ENCODE measurements at regions not wholly inside any gene's neighbourhood (a gene's known extent, or its start where the extent isn't known, plus 50 kb on each side); places are given as distances from the start of the nearest gene placed in this dataset.

DNA sequence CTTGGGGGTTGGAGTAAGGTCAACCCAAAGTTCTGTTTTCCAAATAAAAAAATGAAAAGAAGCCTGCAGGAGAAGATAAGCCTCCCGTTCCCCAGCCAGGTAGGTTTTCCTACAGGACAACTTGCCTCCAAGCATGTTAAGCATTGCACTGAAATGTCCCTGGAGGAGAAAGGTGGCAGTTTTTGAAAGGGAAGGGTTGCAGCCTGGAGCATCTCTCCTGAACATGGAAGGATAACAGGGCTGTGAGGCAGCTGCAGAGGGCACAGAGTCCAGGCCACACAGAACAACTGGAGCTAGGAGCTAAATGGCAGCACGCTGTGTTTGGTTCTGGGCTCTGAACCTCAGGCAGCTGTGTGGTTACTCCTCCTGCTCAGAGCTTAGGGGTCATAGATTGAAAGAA is 452.9 kb downstream of the TCERG1L start:
- no peak for TF ChIP-seq CTCF (IDR thresholded peaks at IDR 0.05; ENCODE audit: insufficient read depth, low read length)
- TF ChIP-seq SPI1 (IDR thresholded peaks at IDR 0.05; ENCODE audit: borderline replicate concordance, low read depth), result no peak
- TF ChIP-seq GABPA (IDR thresholded peaks at IDR 0.05; ENCODE audit: low read depth), result no peak
- TF ChIP-seq, protein P1, sequence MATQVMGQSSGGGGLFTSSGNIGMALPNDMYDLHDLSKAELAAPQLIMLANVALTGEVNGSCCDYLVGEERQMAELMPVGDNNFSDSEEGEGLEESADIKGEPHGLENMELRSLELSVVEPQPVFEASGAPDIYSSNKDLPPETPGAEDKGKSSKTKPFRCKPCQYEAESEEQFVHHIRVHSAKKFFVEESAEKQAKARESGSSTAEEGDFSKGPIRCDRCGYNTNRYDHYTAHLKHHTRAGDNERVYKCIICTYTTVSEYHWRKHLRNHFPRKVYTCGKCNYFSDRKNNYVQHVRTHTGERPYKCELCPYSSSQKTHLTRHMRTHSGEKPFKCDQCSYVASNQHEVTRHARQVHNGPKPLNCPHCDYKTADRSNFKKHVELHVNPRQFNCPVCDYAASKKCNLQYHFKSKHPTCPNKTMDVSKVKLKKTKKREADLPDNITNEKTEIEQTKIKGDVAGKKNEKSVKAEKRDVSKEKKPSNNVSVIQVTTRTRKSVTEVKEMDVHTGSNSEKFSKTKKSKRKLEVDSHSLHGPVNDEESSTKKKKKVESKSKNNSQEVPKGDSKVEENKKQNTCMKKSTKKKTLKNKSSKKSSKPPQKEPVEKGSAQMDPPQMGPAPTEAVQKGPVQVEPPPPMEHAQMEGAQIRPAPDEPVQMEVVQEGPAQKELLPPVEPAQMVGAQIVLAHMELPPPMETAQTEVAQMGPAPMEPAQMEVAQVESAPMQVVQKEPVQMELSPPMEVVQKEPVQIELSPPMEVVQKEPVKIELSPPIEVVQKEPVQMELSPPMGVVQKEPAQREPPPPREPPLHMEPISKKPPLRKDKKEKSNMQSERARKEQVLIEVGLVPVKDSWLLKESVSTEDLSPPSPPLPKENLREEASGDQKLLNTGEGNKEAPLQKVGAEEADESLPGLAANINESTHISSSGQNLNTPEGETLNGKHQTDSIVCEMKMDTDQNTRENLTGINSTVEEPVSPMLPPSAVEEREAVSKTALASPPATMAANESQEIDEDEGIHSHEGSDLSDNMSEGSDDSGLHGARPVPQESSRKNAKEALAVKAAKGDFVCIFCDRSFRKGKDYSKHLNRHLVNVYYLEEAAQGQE (IDR thresholded peaks at IDR 0.05; ENCODE audit: insufficient replicate concordance, low read depth), result no peak
- no peak for TF ChIP-seq POLR2AphosphoS5 (IDR thresholded peaks at IDR 0.05; ENCODE audit: low read depth)
- Histone ChIP-seq H3K4me3 (replicated peaks; ENCODE audit: insufficient read depth, low read length) (no peak overlapping the region), H3K27ac (replicated peaks) (no peak overlapping the region), H3K27me3 (ENCODE audit: insufficient read depth, poor library complexity, severe bottlenecking) (no peaks in the 10 kb centered on the region)
- DNase-seq (ENCODE audit: low read depth in 1 of 2, low spot score in 1 of 2), result no peak

DNA sequence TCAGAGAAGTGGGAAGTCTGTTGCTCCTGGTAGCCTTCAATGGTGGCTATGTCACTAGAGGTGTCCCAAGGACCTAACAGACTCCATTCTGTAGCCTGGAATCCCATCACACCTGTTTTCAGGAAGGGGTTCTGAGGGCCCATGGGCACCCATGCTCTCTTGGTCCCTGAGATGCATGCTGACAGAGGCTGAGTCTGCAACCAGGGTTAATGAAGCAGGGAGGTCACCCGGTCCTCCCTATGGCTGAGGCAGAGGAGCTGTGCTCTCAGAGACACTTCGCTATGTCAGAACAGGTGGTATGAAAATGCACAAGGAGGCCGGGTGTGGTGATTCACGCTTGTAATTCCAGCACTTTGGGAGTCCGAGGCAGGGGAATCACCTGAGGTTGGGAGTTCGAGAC is 452.1 kb downstream of the TCERG1L start:
- Histone ChIP-seq H3K27ac (replicated peaks) (no peak overlapping the region), H3K4me3 (replicated peaks; ENCODE audit: insufficient read depth, low read length) (no peak overlapping the region), H3K27me3 (ENCODE audit: insufficient read depth, poor library complexity, severe bottlenecking) (no peaks in the 10 kb centered on the region)
- DNase-seq (ENCODE audit: low read depth in 1 of 2, low spot score in 1 of 2), result no peak
- TF ChIP-seq GABPA (IDR thresholded peaks at IDR 0.05; ENCODE audit: low read depth), result no peak
- no peak for TF ChIP-seq POLR2AphosphoS5 (IDR thresholded peaks at IDR 0.05; ENCODE audit: low read depth)
- TF ChIP-seq SPI1 (IDR thresholded peaks at IDR 0.05; ENCODE audit: borderline replicate concordance, low read depth), result no peak
- TF ChIP-seq, protein P1 (IDR thresholded peaks at IDR 0.05; ENCODE audit: insufficient replicate concordance, low read depth), result no peak
- TF ChIP-seq CTCF (IDR thresholded peaks at IDR 0.05; ENCODE audit: insufficient read depth, low read length), result no peak

DNA sequence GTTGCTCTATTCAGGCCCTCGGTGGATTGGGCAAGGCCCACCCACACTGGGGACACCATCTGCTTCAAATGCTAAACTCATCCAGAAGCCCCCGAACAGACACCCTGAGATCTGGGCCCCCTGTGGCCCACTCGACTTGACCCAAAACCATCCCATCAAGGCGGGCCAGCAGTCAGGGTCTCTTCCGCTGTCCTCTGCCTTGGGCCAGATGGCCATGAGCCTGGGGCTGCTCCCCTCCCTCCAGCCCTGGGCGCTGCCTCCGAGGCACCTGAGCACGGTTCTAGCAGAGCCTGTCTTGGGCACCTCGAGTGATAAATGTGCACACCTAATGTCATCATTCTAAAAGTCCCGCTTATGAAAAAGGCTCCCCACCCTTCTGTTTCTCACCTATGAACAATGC is 449.4 kb downstream of the TCERG1L start:
- no peaks in the 10 kb centered on the region for H3K27me3 ChIP-seq (ENCODE audit: insufficient read depth, poor library complexity, severe bottlenecking)
- no peak for DNase-seq (ENCODE audit: low read depth in 1 of 2, low spot score in 1 of 2)
- no peak overlapping the region for H3K27ac ChIP-seq (replicated peaks)
- H3K4me3 ChIP-seq (replicated peaks; ENCODE audit: insufficient read depth, low read length), result no peak overlapping the region
- TF ChIP-seq SPI1 (IDR thresholded peaks at IDR 0.05; ENCODE audit: borderline replicate concordance, low read depth), result no peak
- TF ChIP-seq, protein P1 (IDR thresholded peaks at IDR 0.05; ENCODE audit: insufficient replicate concordance, low read depth), result no peak

GRCh38 chr10:130862626-130863025 is 448.9 kb downstream of the TCERG1L start:
- Histone ChIP-seq H3K4me3 (replicated peaks; ENCODE audit: insufficient read depth, low read length) (no peak overlapping the region), H3K27me3 (ENCODE audit: insufficient read depth, poor library complexity, severe bottlenecking) (no peaks in the 10 kb centered on the region), H3K27ac (replicated peaks) (no peak overlapping the region)
- no peak for TF ChIP-seq CTCF (IDR thresholded peaks at IDR 0.05; ENCODE audit: insufficient read depth, low read length)
- TF ChIP-seq POLR2AphosphoS5 (IDR thresholded peaks at IDR 0.05; ENCODE audit: low read depth), result no peak
- TF ChIP-seq, protein P1 (IDR thresholded peaks at IDR 0.05; ENCODE audit: insufficient replicate concordance, low read depth), result no peak
- no peak for TF ChIP-seq SPI1 (IDR thresholded peaks at IDR 0.05; ENCODE audit: borderline replicate concordance, low read depth)
- no peak for TF ChIP-seq GABPA (IDR thresholded peaks at IDR 0.05; ENCODE audit: low read depth)
- DNase-seq (ENCODE audit: low read depth in 1 of 2, low spot score in 1 of 2), result no peak
